Skin of body (tissue), 1 donor: ENCODE measurements at regions not wholly inside any gene's neighbourhood (a gene's known extent, or its start where the extent isn't known, plus 50 kb on each side); places are given as distances from the start of the nearest gene placed in this dataset.
A peak's percentile ranks its signal among the peaks of the same experiment; 100 is the strongest.

Experiments used
- DNase-seq: peaks from one replicate; lab custom pipeline; 2025; lab: John Stamatoyannopoulos, UW

GRCh38 chr15:101124731-101125451 is 127.0 kb downstream of the CHSY1 start:
- no peak for DNase-seq

GRCh38 chr15:101123222-101123910 is 128.5 kb downstream of the CHSY1 start:
- DNase-seq: peak; percentile 16

GRCh38 chr15:101122806-101123205 is 129.0 kb downstream of the CHSY1 start:
- DNase-seq: no peak

- no peak for DNase-seq
Measured at GRCh38 chr15:101122266-101122665, 129.6 kb downstream of the CHSY1 start.

GRCh38 chr15:101121511-101122090 is 130.2 kb downstream of the CHSY1 start:
- DNase-seq: peak; percentile 41

- no peak for DNase-seq
Measured at GRCh38 chr15:101120987-101121386, 130.9 kb downstream of the CHSY1 start.

GRCh38 chr15:101120473-101120872 is 131.4 kb downstream of the CHSY1 start:
- no peak for DNase-seq
